ENCODE measurements at regions not wholly inside any gene's neighbourhood (a gene's known extent, or its start where the extent isn't known, plus 50 kb on each side); places are given as distances from the start of the nearest gene placed in this dataset.

DNA sequence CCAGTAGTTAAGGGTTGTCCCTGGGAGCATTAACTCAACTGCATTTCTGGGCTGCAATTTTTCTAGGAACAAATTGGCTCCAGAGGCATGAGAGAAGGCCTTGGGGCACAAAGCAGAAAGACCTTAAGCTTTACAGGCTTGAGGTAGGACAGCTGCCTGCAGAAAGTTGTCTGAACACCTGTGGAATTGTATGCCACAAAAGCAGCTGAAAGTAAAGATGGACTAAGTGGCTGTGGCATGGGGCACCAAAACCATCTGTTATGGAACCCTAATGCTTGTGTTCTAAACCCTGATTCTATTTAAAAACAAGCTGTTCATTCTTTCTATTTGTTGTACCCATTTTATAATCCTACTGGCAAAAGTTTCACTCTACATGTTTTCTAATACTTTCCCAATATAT, 515.2 kb downstream of the GLUD2 start:
- Histone ChIP-seq H3K4me2 (ENCODE audit: low read depth, low read length) (no peak overlapping the region), H3K79me2 (ENCODE audit: low read length) (no peaks in the 10 kb centered on the region), H2AFZ (ENCODE audit: low read length) (no peak overlapping the region), H3K27me3 (replicated peaks; ENCODE audit: insufficient read depth, low read length) (no peaks in the 10 kb centered on the region), H3K9me2 (replicated peaks; ENCODE audit: insufficient read depth, low read length) (no peaks in the 10 kb centered on the region), H3K9me3 (replicated peaks; ENCODE audit: insufficient read depth, low read length) (no peaks in the 10 kb centered on the region), H3K27ac (ENCODE audit: low read length) (peak overlapping the region; percentile 26; the same call in 1 of the 2 replicates), H3K4me1 (ENCODE audit: low read length) (peaks cover 22% of the 10 kb centered on the region), H4K20me1 (ENCODE audit: insufficient read depth, low read length) (no peaks in the 10 kb centered on the region), H3F3A (ENCODE audit: insufficient read depth, low read length) (no peaks in the 10 kb centered on the region), H3K9ac (ENCODE audit: low read length) (no peak overlapping the region), H3K4me3 (ENCODE audit: low read length) (no peak overlapping the region), H3K36me3 (replicated peaks; ENCODE audit: insufficient read depth, low read length) (no peaks in the 10 kb centered on the region)
- TF ChIP-seq EZH2phosphoT487 (IDR thresholded peaks at IDR 0.05; ENCODE audit: low read length) (no peak), EZH2 (optimal IDR thresholded peaks at IDR 0.05; ENCODE audit: low read depth, low read length) (no peak), CTCF (IDR thresholded peaks at IDR 0.05; ENCODE audit: low read length) (no peak)
- DNase-seq = peak; percentile 64

DNA sequence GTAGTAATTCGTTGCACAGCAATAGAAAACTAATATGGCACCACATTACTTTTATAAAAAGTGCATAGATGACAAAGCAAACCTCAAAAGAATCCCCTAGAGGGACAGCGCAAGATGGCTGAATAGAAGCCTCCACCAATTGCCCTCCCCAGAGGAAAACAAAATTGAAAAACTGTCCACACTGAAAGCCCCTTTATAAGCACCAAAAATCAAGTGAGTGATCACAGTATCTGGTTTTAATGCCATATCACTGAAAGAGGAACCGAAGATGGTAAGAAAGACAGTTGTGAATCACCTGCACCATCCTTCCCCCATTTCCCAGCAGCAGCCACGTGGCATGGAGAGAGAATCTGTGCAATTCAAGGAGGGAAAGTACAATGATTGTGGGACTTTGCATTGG, 522.2 kb downstream of the GLUD2 start:
- Histone ChIP-seq H3K4me1 (ENCODE audit: low read length) (no peaks in the 10 kb centered on the region), H3K9ac (ENCODE audit: low read length) (no peak overlapping the region), H3K4me2 (ENCODE audit: low read depth, low read length) (no peak overlapping the region), H3K79me2 (ENCODE audit: low read length) (no peaks in the 10 kb centered on the region), H2AFZ (ENCODE audit: low read length) (no peak overlapping the region), H3K4me3 (ENCODE audit: low read length) (no peak overlapping the region), H3K27me3 (replicated peaks; ENCODE audit: insufficient read depth, low read length) (no peaks in the 10 kb centered on the region), H3K27ac (ENCODE audit: low read length) (no peak overlapping the region), H3K36me3 (replicated peaks; ENCODE audit: insufficient read depth, low read length) (no peaks in the 10 kb centered on the region), H3F3A (ENCODE audit: insufficient read depth, low read length) (no peaks in the 10 kb centered on the region), H3K9me2 (replicated peaks; ENCODE audit: insufficient read depth, low read length) (no peaks in the 10 kb centered on the region), H4K20me1 (ENCODE audit: insufficient read depth, low read length) (no peaks in the 10 kb centered on the region), H3K9me3 (replicated peaks; ENCODE audit: insufficient read depth, low read length) (no peaks in the 10 kb centered on the region)
- DNase-seq = no peak
- TF ChIP-seq CTCF (IDR thresholded peaks at IDR 0.05; ENCODE audit: low read length) = no peak
- no peak for TF ChIP-seq EZH2 (optimal IDR thresholded peaks at IDR 0.05; ENCODE audit: low read depth, low read length)
- no peak for TF ChIP-seq EZH2phosphoT487 (IDR thresholded peaks at IDR 0.05; ENCODE audit: low read length)

DNA sequence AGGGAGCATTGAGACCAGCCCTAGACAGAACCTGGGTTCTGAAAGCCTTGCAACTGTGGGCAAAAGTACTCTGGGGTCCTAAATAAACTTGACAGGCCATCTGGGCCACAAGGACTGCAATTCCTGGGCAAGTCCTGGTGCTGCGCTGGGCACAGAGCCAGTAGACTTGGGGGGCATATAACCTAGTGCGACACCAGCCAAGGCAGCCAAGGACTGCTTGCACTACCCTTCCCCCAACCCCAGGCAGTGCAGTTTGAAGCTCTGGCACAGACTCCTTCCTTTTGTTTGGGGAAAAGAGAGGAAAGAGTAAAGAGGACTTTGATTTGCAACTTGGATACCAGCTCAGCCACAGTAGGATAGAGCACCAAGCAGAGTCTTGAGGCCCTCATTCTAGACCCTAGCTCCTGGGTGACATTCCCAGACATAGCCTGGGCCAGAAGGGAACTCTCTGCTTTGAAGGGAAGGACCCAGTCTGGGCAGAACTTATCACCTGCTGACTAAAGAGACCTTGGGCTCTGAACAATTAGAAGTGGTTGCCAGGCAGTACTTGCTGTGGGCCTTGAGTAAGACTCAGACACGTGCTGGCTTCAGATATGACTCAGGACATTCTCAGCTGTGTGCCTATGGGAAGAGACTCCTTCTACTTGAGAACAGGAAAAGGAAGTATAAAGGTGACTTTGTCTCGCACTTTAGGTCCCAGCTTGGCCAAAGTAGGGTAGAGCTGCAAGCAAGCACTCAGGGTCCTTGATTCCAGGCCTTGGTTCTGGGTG, 522.8 kb downstream of the GLUD2 start:
- no peaks in the 10 kb centered on the region for H3K27me3 ChIP-seq (replicated peaks; ENCODE audit: insufficient read depth, low read length)
- H3K4me3 ChIP-seq (ENCODE audit: low read length) = no peak overlapping the region
- H3K27ac ChIP-seq (ENCODE audit: low read length) = no peak overlapping the region
- no peak overlapping the region for H3K9ac ChIP-seq (ENCODE audit: low read length)
- H3K36me3 ChIP-seq (replicated peaks; ENCODE audit: insufficient read depth, low read length) = no peaks in the 10 kb centered on the region
- no peaks in the 10 kb centered on the region for H3K4me1 ChIP-seq (ENCODE audit: low read length)
- H3F3A ChIP-seq (ENCODE audit: insufficient read depth, low read length) = no peaks in the 10 kb centered on the region
- DNase-seq = no peak
- no peak overlapping the region for H2AFZ ChIP-seq (ENCODE audit: low read length)
- H3K4me2 ChIP-seq (ENCODE audit: low read depth, low read length) = no peak overlapping the region
- no peaks in the 10 kb centered on the region for H3K9me3 ChIP-seq (replicated peaks; ENCODE audit: insufficient read depth, low read length)
- no peaks in the 10 kb centered on the region for H3K9me2 ChIP-seq (replicated peaks; ENCODE audit: insufficient read depth, low read length)
- no peak for TF ChIP-seq CTCF (IDR thresholded peaks at IDR 0.05; ENCODE audit: low read length)
- TF ChIP-seq EZH2 (optimal IDR thresholded peaks at IDR 0.05; ENCODE audit: low read depth, low read length) = no peak
- TF ChIP-seq EZH2phosphoT487 (IDR thresholded peaks at IDR 0.05; ENCODE audit: low read length) = no peak
- H3K79me2 ChIP-seq (ENCODE audit: low read length) = no peaks in the 10 kb centered on the region
- H4K20me1 ChIP-seq (ENCODE audit: insufficient read depth, low read length) = no peaks in the 10 kb centered on the region
